ENCODE measurements at regions not wholly inside any gene's neighbourhood (a gene's known extent, or its start where the extent isn't known, plus 50 kb on each side); places are given as distances from the start of the nearest gene placed in this dataset.

- TF ChIP-seq, protein P1, sequence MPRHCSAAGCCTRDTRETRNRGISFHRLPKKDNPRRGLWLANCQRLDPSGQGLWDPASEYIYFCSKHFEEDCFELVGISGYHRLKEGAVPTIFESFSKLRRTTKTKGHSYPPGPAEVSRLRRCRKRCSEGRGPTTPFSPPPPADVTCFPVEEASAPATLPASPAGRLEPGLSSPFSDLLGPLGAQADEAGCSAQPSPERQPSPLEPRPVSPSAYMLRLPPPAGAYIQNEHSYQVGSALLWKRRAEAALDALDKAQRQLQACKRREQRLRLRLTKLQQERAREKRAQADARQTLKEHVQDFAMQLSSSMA (CRISPR knock-in tag; IDR thresholded peaks at IDR 0.05) = no peak
- no peak for TF ChIP-seq SAFB2 (CRISPR knock-in tag; IDR thresholded peaks at IDR 0.05; ENCODE audit: borderline replicate concordance, low read depth)
- 0 out of 2 replicates have a peak, but pooled peaks have one; percentile 19 for TF ChIP-seq BCL6 (CRISPR knock-in tag; IDR thresholded peaks at IDR 0.05)
- TF ChIP-seq KLF6 (CRISPR knock-in tag; IDR thresholded peaks at IDR 0.05) = no peak
- TF ChIP-seq, protein P2, sequence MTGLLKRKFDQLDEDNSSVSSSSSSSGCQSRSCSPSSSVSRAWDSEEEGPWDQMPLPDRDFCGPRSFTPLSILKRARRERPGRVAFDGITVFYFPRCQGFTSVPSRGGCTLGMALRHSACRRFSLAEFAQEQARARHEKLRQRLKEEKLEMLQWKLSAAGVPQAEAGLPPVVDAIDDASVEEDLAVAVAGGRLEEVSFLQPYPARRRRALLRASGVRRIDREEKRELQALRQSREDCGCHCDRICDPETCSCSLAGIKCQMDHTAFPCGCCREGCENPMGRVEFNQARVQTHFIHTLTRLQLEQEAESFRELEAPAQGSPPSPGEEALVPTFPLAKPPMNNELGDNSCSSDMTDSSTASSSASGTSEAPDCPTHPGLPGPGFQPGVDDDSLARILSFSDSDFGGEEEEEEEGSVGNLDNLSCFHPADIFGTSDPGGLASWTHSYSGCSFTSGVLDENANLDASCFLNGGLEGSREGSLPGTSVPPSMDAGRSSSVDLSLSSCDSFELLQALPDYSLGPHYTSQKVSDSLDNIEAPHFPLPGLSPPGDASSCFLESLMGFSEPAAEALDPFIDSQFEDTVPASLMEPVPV (CRISPR knock-in tag; IDR thresholded peaks at IDR 0.05) = no peak
- peak in 1 of 2 experiments; percentile 96; a peak in 2 of 4 replicates for TF ChIP-seq ATF4 (CRISPR knock-in tag; IDR thresholded peaks at IDR 0.05)
- TF ChIP-seq, protein P3, sequence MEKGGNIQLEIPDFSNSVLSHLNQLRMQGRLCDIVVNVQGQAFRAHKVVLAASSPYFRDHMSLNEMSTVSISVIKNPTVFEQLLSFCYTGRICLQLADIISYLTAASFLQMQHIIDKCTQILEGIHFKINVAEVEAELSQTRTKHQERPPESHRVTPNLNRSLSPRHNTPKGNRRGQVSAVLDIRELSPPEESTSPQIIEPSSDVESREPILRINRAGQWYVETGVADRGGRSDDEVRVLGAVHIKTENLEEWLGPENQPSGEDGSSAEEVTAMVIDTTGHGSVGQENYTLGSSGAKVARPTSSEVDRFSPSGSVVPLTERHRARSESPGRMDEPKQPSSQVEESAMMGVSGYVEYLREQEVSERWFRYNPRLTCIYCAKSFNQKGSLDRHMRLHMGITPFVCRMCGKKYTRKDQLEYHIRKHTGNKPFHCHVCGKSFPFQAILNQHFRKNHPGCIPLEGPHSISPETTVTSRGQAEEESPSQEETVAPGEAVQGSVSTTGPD (CRISPR knock-in tag; IDR thresholded peaks at IDR 0.05) = no peak
- TF ChIP-seq TCF12 (IDR thresholded peaks at IDR 0.05) = no peak
- no peak for TF ChIP-seq TCF12 (CRISPR knock-in tag; IDR thresholded peaks at IDR 0.05)
- TF ChIP-seq NFKB2 (CRISPR knock-in tag; IDR thresholded peaks at IDR 0.05; ENCODE audit: borderline replicate concordance) = no peak
- TF ChIP-seq ZNF275 (CRISPR knock-in tag; IDR thresholded peaks at IDR 0.05; ENCODE audit: borderline replicate concordance) = no peak
- no peak for TF ChIP-seq ZNF343 (CRISPR knock-in tag; IDR thresholded peaks at IDR 0.05)
- TF ChIP-seq ZNF280B (CRISPR knock-in tag; IDR thresholded peaks at IDR 0.05; ENCODE audit: borderline replicate concordance) = no peak
- no peak for TF ChIP-seq DR1 (CRISPR knock-in tag; IDR thresholded peaks at IDR 0.05)
- TF ChIP-seq SPEN (CRISPR knock-in tag; IDR thresholded peaks at IDR 0.05; ENCODE audit: low read depth) = no peak
- no peak for TF ChIP-seq RNF2 (conservative IDR thresholded peaks at IDR 0.05; ENCODE audit: low read depth)
- no peak for TF ChIP-seq THYN1 (CRISPR knock-in tag; IDR thresholded peaks at IDR 0.05; ENCODE audit: borderline replicate concordance, low read depth)
- no peak for TF ChIP-seq ARID3A (IDR thresholded peaks at IDR 0.05; ENCODE audit: low read depth, low read length)
- TF ChIP-seq TOE1 (CRISPR knock-in tag; IDR thresholded peaks at IDR 0.05) = no peak
- no peak for TF ChIP-seq AHR (CRISPR knock-in tag; IDR thresholded peaks at IDR 0.05)
Measured at GRCh38 chr4:74531963-74532794, 87.2 kb downstream of the AREG start (continued).
